IMR-90 (cell line): ENCODE measurements at regions not wholly inside any gene's neighbourhood (a gene's known extent, or its start where the extent isn't known, plus 50 kb on each side); places are given as distances from the start of the nearest gene placed in this dataset.

Experiments
- POLR2A ChIP-seq: IDR thresholded peaks from 2 replicates; pipeline ENCODE4 v1.6.1; 2012; ENCODE audit warnings: mild to moderate bottlenecking, low read depth, low read length
- RAD21 ChIP-seq: IDR thresholded peaks from 2 replicates; pipeline ENCODE4 v1.6.1; 2012; ENCODE audit warnings: low read length, improper control_type of control experiment
- USF2 ChIP-seq: fragments of 150-350 bp; IDR thresholded peaks from 2 replicates; pipeline ENCODE4 v1.6.1; 2017; ENCODE audit warnings: mild to moderate bottlenecking, antibody characterized with exemption, low read length, low read depth
- TF ChIP-seq, protein P1 (sequence below): conservative IDR thresholded peaks from 2 replicates; pipeline ENCODE4 v1.5.1; 2012; ENCODE audit warnings: mild to moderate bottlenecking, low read depth, low read length, improper control_type of control experiment

DNA sequence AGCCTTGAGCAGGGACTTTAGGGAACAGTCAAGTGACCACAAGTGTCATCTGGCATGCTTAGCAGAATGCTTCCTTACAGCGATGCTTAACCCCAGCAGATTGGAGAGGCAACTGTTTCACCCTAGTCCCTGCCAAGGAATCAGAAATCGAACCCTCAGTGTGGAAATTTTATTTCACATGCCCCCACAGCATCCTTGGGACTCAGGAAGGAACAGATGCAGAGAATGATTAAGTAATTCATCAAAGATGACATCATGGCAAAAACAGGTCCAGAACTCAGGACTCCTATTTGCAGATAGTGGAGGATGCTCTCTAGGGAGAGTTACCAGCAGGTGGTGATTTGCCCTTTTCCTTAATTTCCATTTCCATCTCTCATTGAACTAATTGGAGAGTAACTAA is 333.0 kb upstream of the KAZN start:
- TF ChIP-seq USF2: no peak
- TF ChIP-seq RAD21: no peak
- TF ChIP-seq, protein P1, sequence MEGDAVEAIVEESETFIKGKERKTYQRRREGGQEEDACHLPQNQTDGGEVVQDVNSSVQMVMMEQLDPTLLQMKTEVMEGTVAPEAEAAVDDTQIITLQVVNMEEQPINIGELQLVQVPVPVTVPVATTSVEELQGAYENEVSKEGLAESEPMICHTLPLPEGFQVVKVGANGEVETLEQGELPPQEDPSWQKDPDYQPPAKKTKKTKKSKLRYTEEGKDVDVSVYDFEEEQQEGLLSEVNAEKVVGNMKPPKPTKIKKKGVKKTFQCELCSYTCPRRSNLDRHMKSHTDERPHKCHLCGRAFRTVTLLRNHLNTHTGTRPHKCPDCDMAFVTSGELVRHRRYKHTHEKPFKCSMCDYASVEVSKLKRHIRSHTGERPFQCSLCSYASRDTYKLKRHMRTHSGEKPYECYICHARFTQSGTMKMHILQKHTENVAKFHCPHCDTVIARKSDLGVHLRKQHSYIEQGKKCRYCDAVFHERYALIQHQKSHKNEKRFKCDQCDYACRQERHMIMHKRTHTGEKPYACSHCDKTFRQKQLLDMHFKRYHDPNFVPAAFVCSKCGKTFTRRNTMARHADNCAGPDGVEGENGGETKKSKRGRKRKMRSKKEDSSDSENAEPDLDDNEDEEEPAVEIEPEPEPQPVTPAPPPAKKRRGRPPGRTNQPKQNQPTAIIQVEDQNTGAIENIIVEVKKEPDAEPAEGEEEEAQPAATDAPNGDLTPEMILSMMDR: no peak
- no peak for TF ChIP-seq POLR2A
